HEK293 (cell line): ENCODE measurements at regions not wholly inside any gene's neighbourhood (a gene's known extent, or its start where the extent isn't known, plus 50 kb on each side); places are given as distances from the start of the nearest gene placed in this dataset.

Experiments
- CTCF ChIA-PET: fragments of 350-600 bp; formaldehyde crosslinking; extraction: SDS; loops from one replicate; lab custom pipeline; 2021; ENCODE audit warnings: antibody characterized with exemption; lab: Yijun Ruan, JAX
- POLR2A ChIA-PET: fragments of 300-600 bp; formaldehyde crosslinking; extraction: SDS; loops from one replicate; lab custom pipeline; 2020; ENCODE audit warnings: antibody characterized with exemption, inconsistent platforms; lab: Yijun Ruan, JAX
- H3K27ac ChIP-seq: fragments of 200-500 bp; sonication (Bioruptor generic); 2 replicates; pipeline ENCODE4 v1.5.1; 2014; ENCODE audit warnings: low read depth, low read length, control low read depth, inconsistent platforms; ENCODE audit errors: extremely low read depth
- H3K36me3 ChIP-seq, 2 experiments: fragments of 200-500 bp in 1 of 2; sonication (Bioruptor generic) in 1 of 2; 1 replicate in 1 of 2; 2 replicates in 1 of 2; pipeline ENCODE4 v1.5.1; 2014 to 2017; ENCODE audit warnings: inconsistent platforms in 2 of 2, low read length in 2 of 2; ENCODE audit not compliant: control insufficient read depth in 2 of 2, insufficient read depth in 1 of 2
- H3K4me1 ChIP-seq: fragments of 200-500 bp; sonication (Bioruptor generic); 2 replicates; pipeline ENCODE4 v1.5.1; 2014; ENCODE audit warnings: mild to moderate bottlenecking, low read length, inconsistent platforms; ENCODE audit not compliant: control insufficient read depth, insufficient read depth
- H3K4me3 ChIP-seq: 2 replicates; pipeline ENCODE4 v1.5.1; 2011; ENCODE audit warnings: low read depth, mild to moderate bottlenecking, control low read depth, low read length, moderate library complexity
- H3K9me3 ChIP-seq: fragments of 200-500 bp; sonication (Bioruptor generic); 2 replicates; pipeline ENCODE4 v1.5.1; 2014; ENCODE audit warnings: low read depth, low read length, inconsistent platforms; ENCODE audit not compliant: control insufficient read depth, insufficient read depth
- IKZF3 ChIP-seq: fragments of 450-650 bp; IDR thresholded peaks from 2 replicates; pipeline ENCODE4 v1.5.0; 2018; ENCODE audit warnings: missing biosample characterization, mild to moderate bottlenecking, missing genetic modification characterization, moderate library complexity
- KLF16 ChIP-seq: fragments of 450-650 bp; formaldehyde crosslinking; IDR thresholded peaks from 2 replicates; pipeline ENCODE4 v1.5.1; 2017; ENCODE audit warnings: missing biosample characterization, missing genetic modification characterization
- OSR2 ChIP-seq: fragments of 450-650 bp; formaldehyde crosslinking; IDR thresholded peaks from 2 replicates; pipeline ENCODE4 v1.5.1; 2016; ENCODE audit warnings: missing biosample characterization, missing genetic modification characterization
- PRDM6 ChIP-seq: fragments of 450-650 bp; formaldehyde crosslinking; IDR thresholded peaks from 2 replicates; pipeline ENCODE4 v1.5.1; 2017; ENCODE audit warnings: missing biosample characterization, missing genetic modification characterization
- SCRT2 ChIP-seq: fragments of 450-650 bp; formaldehyde crosslinking; IDR thresholded peaks from 2 replicates; pipeline ENCODE4 v1.5.1; 2016; ENCODE audit warnings: missing biosample characterization, missing genetic modification characterization
- SP7 ChIP-seq: fragments of 450-650 bp; formaldehyde crosslinking; IDR thresholded peaks from 2 replicates; pipeline ENCODE4 v1.5.1; 2016; ENCODE audit warnings: missing biosample characterization, missing genetic modification characterization
- WT1 ChIP-seq: fragments of 450-650 bp; formaldehyde crosslinking; IDR thresholded peaks from 2 replicates; pipeline ENCODE4 v1.5.1; 2016; ENCODE audit warnings: missing biosample characterization, missing genetic modification characterization
- ZBTB1 ChIP-seq: fragments of 450-650 bp; formaldehyde crosslinking; IDR thresholded peaks from 2 replicates; pipeline ENCODE4 v1.5.1; 2016; ENCODE audit warnings: missing biosample characterization, missing genetic modification characterization
- ZBTB17 ChIP-seq: fragments of 450-650 bp; formaldehyde crosslinking; IDR thresholded peaks from 2 replicates; pipeline ENCODE4 v1.5.1; 2016; ENCODE audit warnings: missing biosample characterization, missing genetic modification characterization
- ZBTB49 ChIP-seq: fragments of 450-650 bp; formaldehyde crosslinking; IDR thresholded peaks from 2 replicates; pipeline ENCODE4 v1.5.1; 2016; ENCODE audit warnings: missing biosample characterization, missing genetic modification characterization, low read depth
- ZEB2 ChIP-seq: fragments of 450-650 bp; formaldehyde crosslinking; IDR thresholded peaks from 2 replicates; pipeline ENCODE4 v1.5.1; 2016; ENCODE audit warnings: missing biosample characterization, missing genetic modification characterization
- ZNF112 ChIP-seq: fragments of 450-650 bp; formaldehyde crosslinking; IDR thresholded peaks from 2 replicates; pipeline ENCODE4 v1.5.0; 2017; ENCODE audit warnings: missing biosample characterization, missing genetic modification characterization
- ZNF121 ChIP-seq: fragments of 450-650 bp; formaldehyde crosslinking; IDR thresholded peaks from 2 replicates; pipeline ENCODE4 v1.5.1; 2016; ENCODE audit warnings: missing biosample characterization, missing genetic modification characterization
- ZNF214 ChIP-seq: fragments of 450-650 bp; formaldehyde crosslinking; IDR thresholded peaks from 2 replicates; pipeline ENCODE4 v1.5.1; 2017; ENCODE audit warnings: missing biosample characterization, mild to moderate bottlenecking, missing genetic modification characterization, borderline replicate concordance
- ZNF221 ChIP-seq: fragments of 450-650 bp; formaldehyde crosslinking; IDR thresholded peaks from 2 replicates; pipeline ENCODE4 v1.5.1; 2017; ENCODE audit warnings: missing biosample characterization, missing genetic modification characterization, borderline replicate concordance
- ZNF239 ChIP-seq: fragments of 450-650 bp; formaldehyde crosslinking; IDR thresholded peaks from 2 replicates; pipeline ENCODE4 v1.5.1; 2016; ENCODE audit warnings: missing biosample characterization, missing genetic modification characterization
- ZNF311 ChIP-seq: fragments of 450-650 bp; formaldehyde crosslinking; IDR thresholded peaks from 2 replicates; pipeline ENCODE4 v1.5.1; 2017; ENCODE audit warnings: missing biosample characterization, missing genetic modification characterization, borderline replicate concordance
- ZNF362 ChIP-seq: fragments of 450-650 bp; formaldehyde crosslinking; IDR thresholded peaks from 2 replicates; pipeline ENCODE4 v1.5.1; 2016; ENCODE audit warnings: missing biosample characterization, missing genetic modification characterization
- ZNF416 ChIP-seq: fragments of 450-650 bp; formaldehyde crosslinking; IDR thresholded peaks from 2 replicates; pipeline ENCODE4 v1.5.1; 2016; ENCODE audit warnings: missing biosample characterization, missing genetic modification characterization
- ZNF48 ChIP-seq: fragments of 450-650 bp; formaldehyde crosslinking; IDR thresholded peaks from 2 replicates; pipeline ENCODE4 v1.5.1; 2016; ENCODE audit warnings: missing biosample characterization, missing genetic modification characterization
- ZNF521 ChIP-seq: fragments of 450-650 bp; formaldehyde crosslinking; IDR thresholded peaks from 2 replicates; pipeline ENCODE4 v1.5.1; 2017; ENCODE audit warnings: missing biosample characterization, mild to moderate bottlenecking, missing genetic modification characterization
- ZNF580 ChIP-seq: fragments of 450-650 bp; formaldehyde crosslinking; IDR thresholded peaks from 2 replicates; pipeline ENCODE4 v1.5.1; 2016; ENCODE audit warnings: missing biosample characterization, missing genetic modification characterization
- ZNF596 ChIP-seq: fragments of 450-650 bp; IDR thresholded peaks from 2 replicates; pipeline ENCODE4 v1.5.0; 2018; ENCODE audit warnings: missing biosample characterization, mild to moderate bottlenecking, missing genetic modification characterization, moderate library complexity
- ZNF624 ChIP-seq: fragments of 450-650 bp; formaldehyde crosslinking; IDR thresholded peaks from 2 replicates; pipeline ENCODE4 v1.5.1; 2017; ENCODE audit warnings: missing biosample characterization, missing genetic modification characterization
- ZNF670 ChIP-seq: fragments of 450-650 bp; formaldehyde crosslinking; IDR thresholded peaks from 2 replicates; pipeline ENCODE4 v1.5.1; 2016; ENCODE audit warnings: missing biosample characterization, missing genetic modification characterization, low read depth
- ZSCAN16 ChIP-seq: fragments of 450-650 bp; formaldehyde crosslinking; IDR thresholded peaks from 2 replicates; pipeline ENCODE4 v1.5.1; 2016; ENCODE audit warnings: missing biosample characterization, missing genetic modification characterization

- Histone ChIP-seq H3K4me1 (peaks cover 10% of the 10 kb centered on the region), H3K36me3 (no peaks in the 10 kb centered on the region), H3K27ac (no peak overlapping the region), H3K4me3 (no peak overlapping the region), H3K9me3 (no peaks in the 10 kb centered on the region)
- CTCF ChIA-PET, result interaction anchor here (0.7 kb wide), 1 partner anchor 15 kb away, joined by 3 read pairs; no protein-coding TSS in a partner anchor
- POLR2A ChIA-PET, result no interaction called here
- no peak for TF ChIP-seq ZNF416 (tag by site-specific recombination)
- no peak for TF ChIP-seq ZNF121
- no peak for TF ChIP-seq ZNF521 (tag by site-specific recombination)
- no peak for TF ChIP-seq ZNF580 (tag by site-specific recombination)
- no peak for TF ChIP-seq ZBTB49 (tag by site-specific recombination)
- peak; percentile 38; the same call in 1 of the 2 replicates for TF ChIP-seq ZNF362 (tag by site-specific recombination)
- peak; percentile 94 for TF ChIP-seq ZNF239 (tag by site-specific recombination)
- no peak for TF ChIP-seq ZNF311
- TF ChIP-seq, all 188 proteins: peak for 2
These were observed 172.3 kb upstream of the TBCA start for GRCh38 chr5:77948476-77948875.

GRCh38 chr5:77947041-77947428, 170.9 kb upstream of the TBCA start:
- Histone ChIP-seq H3K27ac (no peak overlapping the region), H3K4me3 (no peak overlapping the region), H3K9me3 (no peaks in the 10 kb centered on the region), H3K36me3 (no peaks in the 10 kb centered on the region), H3K4me1 (peaks cover 10% of the 10 kb centered on the region)
- ChIA-PET POLR2A (no interaction called here), CTCF (interaction anchor here (0.7 kb wide), 1 partner anchor 11 kb away, joined by 3 read pairs; no protein-coding TSS in a partner anchor)
- no peak for TF ChIP-seq ZNF112 (tag by site-specific recombination)
- peak; percentile 91 for TF ChIP-seq SCRT2 (tag by site-specific recombination)
- 0 out of 2 replicates have a peak, but pooled peaks have one; percentile 7 for TF ChIP-seq OSR2

- no peak overlapping the region for H3K27ac ChIP-seq
- CTCF ChIA-PET, result interaction anchor here (0.7 to 1.0 kb wide), 2 partner anchors 10 to 386 kb away, joined by 3 read pairs; no protein-coding TSS in a partner anchor
- no peaks in the 10 kb centered on the region for H3K9me3 ChIP-seq
- H3K4me1 ChIP-seq, result peaks cover 10% of the 10 kb centered on the region
- POLR2A ChIA-PET, result no interaction called here
- H3K4me3 ChIP-seq, result no peak overlapping the region
- H3K36me3 ChIP-seq, result no peaks in the 10 kb centered on the region
- no peak for TF ChIP-seq KLF16 (tag by site-specific recombination)
- peak; percentile 40; the same call in 1 of the 2 replicates for TF ChIP-seq ZNF596 (tag by site-specific recombination)
- no peak for TF ChIP-seq ZNF670 (tag by site-specific recombination)
- no peak for TF ChIP-seq ZNF214 (tag by site-specific recombination)
- TF ChIP-seq PRDM6, result peak; percentile 98
- peak; percentile 55 for TF ChIP-seq SP7 (tag by site-specific recombination)
- TF ChIP-seq ZEB2, result 0 out of 2 replicates have a peak, but pooled peaks have one; percentile 27
- 0 out of 2 replicates have a peak, but pooled peaks have one; percentile 39 for TF ChIP-seq ZBTB1
- TF ChIP-seq ZNF48 (tag by site-specific recombination), result no peak
- TF ChIP-seq ZNF221 (tag by site-specific recombination), result no peak
- TF ChIP-seq ZBTB17, result peak; percentile 82
- 0 out of 2 replicates have a peak, but pooled peaks have one; percentile 43 for TF ChIP-seq IKZF3 (tag by site-specific recombination)
- TF ChIP-seq OSR2, result peak; percentile 39; the same call in 1 of the 2 replicates
- no peak for TF ChIP-seq ZNF624 (tag by site-specific recombination)
- peak; percentile 77 for TF ChIP-seq WT1 (tag by site-specific recombination)
- no peak for TF ChIP-seq ZSCAN16 (tag by site-specific recombination)
These were observed 170.4 kb upstream of the TBCA start for GRCh38 chr5:77946381-77947040.
